CD8-positive, alpha-beta memory T cell (primary cell): ENCODE measurements at regions not wholly inside any gene's neighbourhood (a gene's known extent, or its start where the extent isn't known, plus 50 kb on each side); places are given as distances from the start of the nearest gene placed in this dataset.
"Not testable (repeated sequence)": the region's sequence is repeated elsewhere in the genome, so short reads cannot be mapped to it uniquely, and the experiment has no call there.

Source experiments
- CTCF ChIA-PET: fragments of 350-600 bp; sonication (Branson Sonifier 250); formaldehyde crosslinking; loops from one replicate; lab custom pipeline; 2021; ENCODE audit warnings: antibody characterized with exemption; lab: Charles Lee
- POLR2A ChIA-PET: fragments of 350-600 bp; sonication (Branson Sonifier 250); formaldehyde crosslinking; loops from one replicate; lab custom pipeline; 2021; ENCODE audit warnings: antibody characterized with exemption; lab: Charles Lee
- DNase-seq, 5 donors: peaks; one replicate each; pipeline versions ENCODE4 v3.0.0 to v3.0.0-alpha.2; 2020 to 2022; ENCODE audit warnings: mixed read lengths in 1 of 5
- H3K27ac ChIP-seq: one replicate; pipeline ENCODE4 v1.7.0; 2013; ENCODE audit warnings: low read depth, mild to moderate bottlenecking, low read length, moderate library complexity
- H3K27me3 ChIP-seq: 2 replicates; pipeline ENCODE4 v1.7.0; 2013; ENCODE audit warnings: low read length, mild to moderate bottlenecking; ENCODE audit not compliant: insufficient read depth, poor library complexity, severe bottlenecking
- H3K36me3 ChIP-seq: 2 replicates; pipeline ENCODE4 v1.7.0; 2013; ENCODE audit warnings: mild to moderate bottlenecking, low read length, moderate library complexity; ENCODE audit not compliant: insufficient read depth
- H3K4me1 ChIP-seq: 2 replicates; pipeline ENCODE4 v1.7.0; 2013; ENCODE audit warnings: mild to moderate bottlenecking, low read length, moderate library complexity; ENCODE audit not compliant: insufficient read depth
- H3K4me3 ChIP-seq: 2 replicates; pipeline ENCODE4 v1.7.0; 2013; ENCODE audit warnings: mild to moderate bottlenecking, low read length
- H3K9me3 ChIP-seq: 2 replicates; pipeline ENCODE4 v1.7.0; 2013; ENCODE audit warnings: mild to moderate bottlenecking, low read length
- H3K27ac Mint-ChIP-seq, 8 donors: one replicate each; pipeline ENCODE4 v1.8.0; 2020 to 2021; ENCODE audit warnings: mixed read lengths in 8 of 8, mild to moderate bottlenecking in 6 of 8, inconsistent platforms in 3 of 8, moderate library complexity in 3 of 8
- H3K27me3 Mint-ChIP-seq, 2 donors: one replicate each; pipeline ENCODE4 v1.8.0; 2020 to 2021; ENCODE audit warnings: mixed read lengths in 2 of 2, mild to moderate bottlenecking in 1 of 2, moderate library complexity in 1 of 2
- H3K36me3 Mint-ChIP-seq, 3 donors: one replicate each; pipeline ENCODE4 v1.8.0; 2020 to 2021; ENCODE audit warnings: mixed read lengths in 3 of 3, inconsistent platforms in 1 of 3, mild to moderate bottlenecking in 1 of 3
- H3K4me1 Mint-ChIP-seq, 3 donors: one replicate each; pipeline ENCODE4 v1.8.0; 2020 to 2021; ENCODE audit warnings: mixed read lengths in 3 of 3, inconsistent platforms in 1 of 3, mild to moderate bottlenecking in 1 of 3
- H3K4me3 Mint-ChIP-seq, 7 donors: one replicate each; pipeline ENCODE4 v1.8.0; 2020 to 2021; ENCODE audit warnings: mixed read lengths in 7 of 7, mild to moderate bottlenecking in 6 of 7, moderate library complexity in 4 of 7, inconsistent platforms in 2 of 7
- H3K9me3 Mint-ChIP-seq, 5 donors: one replicate each; pipeline ENCODE4 v1.8.0; 2020 to 2022; ENCODE audit warnings: mixed read lengths in 5 of 5, mild to moderate bottlenecking in 3 of 5, moderate library complexity in 2 of 5, inconsistent platforms in 1 of 5

- CTCF ChIA-PET = no interaction called here
- Histone ChIP-seq H3K4me1 (no peaks in the 10 kb centered on the region), H3K36me3 (no peaks in the 10 kb centered on the region), H3K4me3 (no peak overlapping the region), H3K27me3 (no peaks in the 10 kb centered on the region), H3K27ac (no peak overlapping the region), H3K9me3 (no peaks in the 10 kb centered on the region)
- Mint-ChIP-seq H3K4me3 (no peak overlapping the region), H3K4me1 (no peaks in the 10 kb centered on the region), H3K9me3 (peaks cover 0 to 9% (median 4%) of the 10 kb centered on the region in 5 donors), H3K27me3 (peaks cover 0 to 3% of the 10 kb centered on the region in 2 donors), H3K27ac (no peak overlapping the region), H3K36me3 (no peaks in the 10 kb centered on the region)
- POLR2A ChIA-PET = no interaction called here
- no peak for DNase-seq
These were observed 201.7 kb downstream of the TXNL1 start for GRCh38 chr18:56436651-56437050.

GRCh38 chr18:56433919-56434318 lies 204.5 kb downstream of the TXNL1 start:
- POLR2A ChIA-PET = no interaction called here
- Mint-ChIP-seq H3K4me1 (no peaks in the 10 kb centered on the region), H3K9me3 (peaks cover 0 to 4% (median 2%) of the 10 kb centered on the region in 5 donors), H3K27me3 (peaks cover 0 to 3% of the 10 kb centered on the region in 2 donors), H3K36me3 (no peaks in the 10 kb centered on the region), H3K27ac (no peak overlapping the region), H3K4me3 (no peak overlapping the region)
- Histone ChIP-seq H3K9me3 (no peaks in the 10 kb centered on the region), H3K27me3 (no peaks in the 10 kb centered on the region), H3K4me3 (no peak overlapping the region), H3K36me3 (no peaks in the 10 kb centered on the region), H3K27ac (no peak overlapping the region), H3K4me1 (no peaks in the 10 kb centered on the region)
- CTCF ChIA-PET = no interaction called here
- DNase-seq = no peak

GRCh38 chr18:56431551-56431950 lies 206.8 kb downstream of the TXNL1 start:
- ChIA-PET CTCF (no interaction called here), POLR2A (no interaction called here)
- Mint-ChIP-seq H3K9me3 (peaks cover 2 to 19% (median 15%) of the 10 kb centered on the region in 5 donors), H3K27me3 (peaks cover 3 to 4% of the 10 kb centered on the region in 2 donors), H3K4me1 (no peaks in the 10 kb centered on the region), H3K36me3 (no peaks in the 10 kb centered on the region), H3K4me3 (no peak overlapping the region), H3K27ac (no peak overlapping the region)
- Histone ChIP-seq H3K27ac (no peak overlapping the region), H3K36me3 (no peaks in the 10 kb centered on the region), H3K4me3 (no peak overlapping the region), H3K27me3 (no peaks in the 10 kb centered on the region), H3K9me3 (no peaks in the 10 kb centered on the region), H3K4me1 (no peaks in the 10 kb centered on the region)
- DNase-seq = no peak

GRCh38 chr18:56423626-56424025 lies 214.8 kb downstream of the TXNL1 start:
- CTCF ChIA-PET = no interaction called here
- DNase-seq = no peak
- Mint-ChIP-seq H3K27ac (no peak overlapping the region), H3K36me3 (no peaks in the 10 kb centered on the region), H3K27me3 (peaks cover 2 to 3% of the 10 kb centered on the region in 2 donors), H3K4me1 (no peaks in the 10 kb centered on the region), H3K4me3 (no peak overlapping the region), H3K9me3 (peaks cover 7 to 21% (median 16%) of the 10 kb centered on the region in 5 donors)
- POLR2A ChIA-PET = no interaction called here
- no peaks in the 10 kb centered on the region for H3K27me3 ChIP-seq
- no peaks in the 10 kb centered on the region for H3K9me3 ChIP-seq
- no peaks in the 10 kb centered on the region for H3K4me1 ChIP-seq
- H3K27ac ChIP-seq = no peak overlapping the region
- no peak overlapping the region for H3K4me3 ChIP-seq
- H3K36me3 ChIP-seq = no peaks in the 10 kb centered on the region

GRCh38 chr18:56421647-56422046 lies 216.7 kb downstream of the TXNL1 start:
- ChIA-PET POLR2A (no interaction called here), CTCF (no interaction called here)
- H3K9me3 Mint-ChIP-seq = peaks cover 0 to 7% (median 5%) of the 10 kb centered on the region in 5 donors
- no peaks in the 10 kb centered on the region for H3K9me3 ChIP-seq
- H3K27me3 Mint-ChIP-seq = peaks cover 0 to 2% of the 10 kb centered on the region in 2 donors
- no peak overlapping the region for H3K4me3 Mint-ChIP-seq
- H3K36me3 ChIP-seq = no peaks in the 10 kb centered on the region
- no peaks in the 10 kb centered on the region for H3K4me1 ChIP-seq
- H3K4me1 Mint-ChIP-seq = no peaks in the 10 kb centered on the region
- no peaks in the 10 kb centered on the region for H3K36me3 Mint-ChIP-seq
- H3K27ac ChIP-seq = no peak overlapping the region
- no peaks in the 10 kb centered on the region for H3K27me3 ChIP-seq
- H3K4me3 ChIP-seq = no peak overlapping the region
- no peak overlapping the region for H3K27ac Mint-ChIP-seq
- no peak for DNase-seq

GRCh38 chr18:56420868-56421267 lies 217.5 kb downstream of the TXNL1 start:
- H3K36me3 ChIP-seq, H3K9me3 Mint-ChIP-seq, H3K9me3 ChIP-seq, DNase-seq, CTCF ChIA-PET, H3K4me1 Mint-ChIP-seq, H3K27ac ChIP-seq, H3K4me3 ChIP-seq, H3K4me3 Mint-ChIP-seq, H3K36me3 Mint-ChIP-seq, H3K4me1 ChIP-seq, POLR2A ChIA-PET, H3K27me3 ChIP-seq, H3K27me3 Mint-ChIP-seq: not testable (repeated sequence)
- H3K27ac Mint-ChIP-seq = peak overlapping the region in 1 of 8 donors; percentile 36

- DNase-seq = no peak
- Histone ChIP-seq H3K9me3 (no peaks in the 10 kb centered on the region), H3K4me3 (no peak overlapping the region), H3K27ac (no peak overlapping the region), H3K4me1 (no peaks in the 10 kb centered on the region), H3K27me3 (no peaks in the 10 kb centered on the region), H3K36me3 (no peaks in the 10 kb centered on the region)
- Mint-ChIP-seq H3K27me3 (no peaks in the 10 kb centered on the region), H3K36me3 (no peaks in the 10 kb centered on the region), H3K9me3 (peaks cover 0 to 8% (median 0%) of the 10 kb centered on the region in 5 donors), H3K27ac (no peak overlapping the region), H3K4me1 (no peaks in the 10 kb centered on the region), H3K4me3 (no peak overlapping the region)
- ChIA-PET POLR2A (no interaction called here), CTCF (no interaction called here)
These were observed 224.0 kb downstream of the TXNL1 start for GRCh38 chr18:56414357-56414756.

- Histone ChIP-seq H3K27ac (no peak overlapping the region), H3K27me3 (no peaks in the 10 kb centered on the region), H3K4me3 (no peak overlapping the region), H3K4me1 (no peaks in the 10 kb centered on the region), H3K9me3 (no peaks in the 10 kb centered on the region), H3K36me3 (no peaks in the 10 kb centered on the region)
- POLR2A ChIA-PET = no interaction called here
- no peaks in the 10 kb centered on the region for H3K27me3 Mint-ChIP-seq
- H3K9me3 Mint-ChIP-seq = peaks cover 0 to 8% (median 0%) of the 10 kb centered on the region in 5 donors
- no peak overlapping the region for H3K4me3 Mint-ChIP-seq
- H3K36me3 Mint-ChIP-seq = no peaks in the 10 kb centered on the region
- CTCF ChIA-PET = no interaction called here
- H3K27ac Mint-ChIP-seq = no peak overlapping the region
- no peak for DNase-seq
- no peaks in the 10 kb centered on the region for H3K4me1 Mint-ChIP-seq
These were observed 224.5 kb downstream of the TXNL1 start for GRCh38 chr18:56413862-56414261.

GRCh38 chr18:56412951-56413350 lies 225.4 kb downstream of the TXNL1 start:
- H3K27me3 Mint-ChIP-seq = no peaks in the 10 kb centered on the region
- H3K9me3 Mint-ChIP-seq = peaks cover 0 to 8% (median 0%) of the 10 kb centered on the region in 5 donors
- CTCF ChIA-PET = no interaction called here
- no peaks in the 10 kb centered on the region for H3K4me1 Mint-ChIP-seq
- Histone ChIP-seq H3K4me3 (no peak overlapping the region), H3K9me3 (no peaks in the 10 kb centered on the region), H3K36me3 (no peaks in the 10 kb centered on the region), H3K27me3 (no peaks in the 10 kb centered on the region), H3K4me1 (no peaks in the 10 kb centered on the region), H3K27ac (no peak overlapping the region)
- H3K36me3 Mint-ChIP-seq = no peaks in the 10 kb centered on the region
- POLR2A ChIA-PET = no interaction called here
- no peak for DNase-seq
- H3K27ac Mint-ChIP-seq = no peak overlapping the region
- no peak overlapping the region for H3K4me3 Mint-ChIP-seq
